ENCODE measurements at regions not wholly inside any gene's neighbourhood (a gene's known extent, or its start where the extent isn't known, plus 50 kb on each side); places are given as distances from the start of the nearest gene placed in this dataset.

- TF ChIP-seq AFF4 (CRISPR knock-in tag; IDR thresholded peaks at IDR 0.05; ENCODE audit: borderline replicate concordance) (no peak), CREB1 (CRISPR knock-in tag; IDR thresholded peaks at IDR 0.05) (no peak), ZBTB21 (CRISPR knock-in tag; IDR thresholded peaks at IDR 0.05; ENCODE audit: borderline replicate concordance) (no peak), ZNF281 (CRISPR knock-in tag; IDR thresholded peaks at IDR 0.05) (no peak), ZNF121 (CRISPR knock-in tag; IDR thresholded peaks at IDR 0.05) (no peak), NR3C1 (CRISPR knock-in tag; conservative IDR thresholded peaks at IDR 0.05; ENCODE audit: low read depth) (no peak), ELF4 (CRISPR knock-in tag; IDR thresholded peaks at IDR 0.05; ENCODE audit: low read depth) (no peak), MXD4 (CRISPR knock-in tag; IDR thresholded peaks at IDR 0.05; ENCODE audit: borderline replicate concordance) (no peak), GABPB1 (CRISPR knock-in tag; IDR thresholded peaks at IDR 0.05) (no peak), NFYB (CRISPR knock-in tag; conservative IDR thresholded peaks at IDR 0.05; ENCODE audit: low read depth) (no peak), E2F5 (CRISPR knock-in tag; IDR thresholded peaks at IDR 0.05) (no peak), MYBL2 (CRISPR knock-in tag; IDR thresholded peaks at IDR 0.05) (no peak)
- TF ChIP-seq, protein P1, sequence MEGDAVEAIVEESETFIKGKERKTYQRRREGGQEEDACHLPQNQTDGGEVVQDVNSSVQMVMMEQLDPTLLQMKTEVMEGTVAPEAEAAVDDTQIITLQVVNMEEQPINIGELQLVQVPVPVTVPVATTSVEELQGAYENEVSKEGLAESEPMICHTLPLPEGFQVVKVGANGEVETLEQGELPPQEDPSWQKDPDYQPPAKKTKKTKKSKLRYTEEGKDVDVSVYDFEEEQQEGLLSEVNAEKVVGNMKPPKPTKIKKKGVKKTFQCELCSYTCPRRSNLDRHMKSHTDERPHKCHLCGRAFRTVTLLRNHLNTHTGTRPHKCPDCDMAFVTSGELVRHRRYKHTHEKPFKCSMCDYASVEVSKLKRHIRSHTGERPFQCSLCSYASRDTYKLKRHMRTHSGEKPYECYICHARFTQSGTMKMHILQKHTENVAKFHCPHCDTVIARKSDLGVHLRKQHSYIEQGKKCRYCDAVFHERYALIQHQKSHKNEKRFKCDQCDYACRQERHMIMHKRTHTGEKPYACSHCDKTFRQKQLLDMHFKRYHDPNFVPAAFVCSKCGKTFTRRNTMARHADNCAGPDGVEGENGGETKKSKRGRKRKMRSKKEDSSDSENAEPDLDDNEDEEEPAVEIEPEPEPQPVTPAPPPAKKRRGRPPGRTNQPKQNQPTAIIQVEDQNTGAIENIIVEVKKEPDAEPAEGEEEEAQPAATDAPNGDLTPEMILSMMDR (IDR thresholded peaks at IDR 0.05) = no peak
- TF ChIP-seq, protein P2, sequence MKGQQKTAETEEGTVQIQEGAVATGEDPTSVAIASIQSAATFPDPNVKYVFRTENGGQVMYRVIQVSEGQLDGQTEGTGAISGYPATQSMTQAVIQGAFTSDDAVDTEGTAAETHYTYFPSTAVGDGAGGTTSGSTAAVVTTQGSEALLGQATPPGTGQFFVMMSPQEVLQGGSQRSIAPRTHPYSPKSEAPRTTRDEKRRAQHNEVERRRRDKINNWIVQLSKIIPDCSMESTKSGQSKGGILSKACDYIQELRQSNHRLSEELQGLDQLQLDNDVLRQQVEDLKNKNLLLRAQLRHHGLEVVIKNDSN (CRISPR knock-in tag; IDR thresholded peaks at IDR 0.05) = no peak
Observed at GRCh38 chr15:81608309-81608829, 234.4 kb upstream of the TMC3 start.
